ENCODE measurements at regions not wholly inside any gene's neighbourhood (a gene's known extent, or its start where the extent isn't known, plus 50 kb on each side); places are given as distances from the start of the nearest gene placed in this dataset.

DNA sequence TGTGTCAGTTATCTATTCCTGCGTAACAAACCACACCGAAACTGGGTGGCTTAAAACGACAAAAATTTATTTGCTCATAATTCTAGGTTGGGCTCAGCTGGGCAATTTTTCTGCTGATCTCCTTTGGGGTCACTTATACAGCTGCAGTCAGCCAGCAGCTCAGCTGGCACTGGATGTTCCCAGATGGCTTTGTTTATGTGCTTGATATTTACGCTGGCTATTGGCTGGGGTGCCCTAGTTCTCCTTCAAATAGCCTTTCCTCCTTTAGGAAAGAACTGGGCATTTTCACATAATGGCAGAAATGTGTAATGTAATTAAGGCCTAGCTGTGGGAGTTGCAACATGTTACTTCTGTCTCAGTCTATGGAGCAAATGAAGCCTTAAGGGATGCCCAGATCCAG lies 142.2 kb downstream of the B3GNT2 start:
- Mint-ChIP-seq H3K4me1 (peaks cover 20% of the 10 kb centered on the region), H3K27ac (no peak overlapping the region), H3K27me3 (ENCODE audit: insufficient read depth, low read depth) (peaks cover 2% of the 10 kb centered on the region), H3K36me3 (no peaks in the 10 kb centered on the region), H3K4me3 (no peak overlapping the region), H3K9me3 (no peaks in the 10 kb centered on the region)
- Histone ChIP-seq H3K4me3 (no peak overlapping the region), H3K4me1 (peaks cover 11% of the 10 kb centered on the region), H3F3A (ENCODE audit: low read depth) (no peaks in the 10 kb centered on the region), H3K9ac (no peak overlapping the region), H3K79me2 (ENCODE audit: low read depth) (no peaks in the 10 kb centered on the region), H2AFZ (replicated peaks) (no peak overlapping the region), H3K4me2 (no peak overlapping the region), H4K20me1 (ENCODE audit: low read depth) (no peaks in the 10 kb centered on the region), H3K36me3 (no peaks in the 10 kb centered on the region), H3K27me3 (no peaks in the 10 kb centered on the region), H3K27ac (no peak overlapping the region), H3K9me3 (ENCODE audit: low read depth) (no peaks in the 10 kb centered on the region)
- no peak for DNase-seq (ENCODE audit: low spot score)
- TF ChIP-seq EZH2 (IDR thresholded peaks at IDR 0.05): no peak
- TF ChIP-seq CTCF (IDR thresholded peaks at IDR 0.05): no peak
- no peak for TF ChIP-seq EZH2phosphoT487 (IDR thresholded peaks at IDR 0.05)

- no peak for TF ChIP-seq CTCF (IDR thresholded peaks at IDR 0.05)
- no peak for TF ChIP-seq EZH2 (IDR thresholded peaks at IDR 0.05)
- TF ChIP-seq EZH2phosphoT487 (IDR thresholded peaks at IDR 0.05): no peak
- no peak overlapping the region for H3K27ac ChIP-seq
- peaks cover 2% of the 10 kb centered on the region for H3K27me3 Mint-ChIP-seq (ENCODE audit: insufficient read depth, low read depth)
- H4K20me1 ChIP-seq (ENCODE audit: low read depth): no peaks in the 10 kb centered on the region
- H3K4me1 Mint-ChIP-seq: peaks cover 20% of the 10 kb centered on the region
- no peaks in the 10 kb centered on the region for H3K36me3 Mint-ChIP-seq
- H3K9ac ChIP-seq: no peak overlapping the region
- H2AFZ ChIP-seq (replicated peaks): no peak overlapping the region
- H3K4me1 ChIP-seq: peaks cover 11% of the 10 kb centered on the region
- no peak overlapping the region for H3K27ac Mint-ChIP-seq
- H3K36me3 ChIP-seq: no peaks in the 10 kb centered on the region
- H3K27me3 ChIP-seq: no peaks in the 10 kb centered on the region
- H3K4me2 ChIP-seq: no peak overlapping the region
- H3F3A ChIP-seq (ENCODE audit: low read depth): no peaks in the 10 kb centered on the region
- H3K9me3 ChIP-seq (ENCODE audit: low read depth): no peaks in the 10 kb centered on the region
- no peak overlapping the region for H3K4me3 ChIP-seq
- DNase-seq (ENCODE audit: low spot score): no peak
- no peaks in the 10 kb centered on the region for H3K9me3 Mint-ChIP-seq
- no peaks in the 10 kb centered on the region for H3K79me2 ChIP-seq (ENCODE audit: low read depth)
- no peak overlapping the region for H3K4me3 Mint-ChIP-seq
Measured at GRCh38 chr2:62337403-62337802, 141.5 kb downstream of the B3GNT2 start.

- H3K36me3 Mint-ChIP-seq: no peaks in the 10 kb centered on the region
- Histone ChIP-seq H2AFZ (replicated peaks) (peak overlapping the region; percentile 69), H3K4me3 (no peak overlapping the region), H3K4me1 (peaks cover 5% of the 10 kb centered on the region), H3K9me3 (ENCODE audit: low read depth) (no peaks in the 10 kb centered on the region), H3K4me2 (no peak overlapping the region), H3F3A (ENCODE audit: low read depth) (no peaks in the 10 kb centered on the region), H3K27me3 (no peaks in the 10 kb centered on the region), H3K9ac (no peak overlapping the region), H3K36me3 (no peaks in the 10 kb centered on the region), H4K20me1 (ENCODE audit: low read depth) (no peaks in the 10 kb centered on the region), H3K27ac (no peak overlapping the region), H3K79me2 (ENCODE audit: low read depth) (no peaks in the 10 kb centered on the region)
- peaks cover 2% of the 10 kb centered on the region for H3K27me3 Mint-ChIP-seq (ENCODE audit: insufficient read depth, low read depth)
- H3K4me1 Mint-ChIP-seq: peaks cover 9% of the 10 kb centered on the region
- H3K27ac Mint-ChIP-seq: no peak overlapping the region
- no peak for DNase-seq (ENCODE audit: low spot score)
- no peaks in the 10 kb centered on the region for H3K9me3 Mint-ChIP-seq
- H3K4me3 Mint-ChIP-seq: no peak overlapping the region
- TF ChIP-seq CTCF (IDR thresholded peaks at IDR 0.05) (no peak), EZH2phosphoT487 (IDR thresholded peaks at IDR 0.05) (no peak), EZH2 (IDR thresholded peaks at IDR 0.05) (no peak)
Measured at GRCh38 chr2:62335612-62336011, 139.7 kb downstream of the B3GNT2 start.
